Hepatocyte (in vitro differentiated cells): ENCODE measurements at regions not wholly inside any gene's neighbourhood (a gene's known extent, or its start where the extent isn't known, plus 50 kb on each side); places are given as distances from the start of the nearest gene placed in this dataset.

ENCODE experiments used
- EZH2 ChIP-seq: fragments of 200-600 bp; sonication (generic); IDR thresholded peaks from 2 replicates; pipeline ENCODE4 v1.6.1; 2016; ENCODE audit warnings: antibody characterized with exemption, mild to moderate bottlenecking, borderline replicate concordance
- TF ChIP-seq, protein P1 (sequence below): fragments of 200-600 bp; sonication (generic); IDR thresholded peaks from 2 replicates; pipeline ENCODE4 v1.5.1; 2016; ENCODE audit warnings: antibody characterized with exemption, mild to moderate bottlenecking; ENCODE audit not compliant: poor library complexity

- TF ChIP-seq EZH2 = no peak
- TF ChIP-seq, protein P1, sequence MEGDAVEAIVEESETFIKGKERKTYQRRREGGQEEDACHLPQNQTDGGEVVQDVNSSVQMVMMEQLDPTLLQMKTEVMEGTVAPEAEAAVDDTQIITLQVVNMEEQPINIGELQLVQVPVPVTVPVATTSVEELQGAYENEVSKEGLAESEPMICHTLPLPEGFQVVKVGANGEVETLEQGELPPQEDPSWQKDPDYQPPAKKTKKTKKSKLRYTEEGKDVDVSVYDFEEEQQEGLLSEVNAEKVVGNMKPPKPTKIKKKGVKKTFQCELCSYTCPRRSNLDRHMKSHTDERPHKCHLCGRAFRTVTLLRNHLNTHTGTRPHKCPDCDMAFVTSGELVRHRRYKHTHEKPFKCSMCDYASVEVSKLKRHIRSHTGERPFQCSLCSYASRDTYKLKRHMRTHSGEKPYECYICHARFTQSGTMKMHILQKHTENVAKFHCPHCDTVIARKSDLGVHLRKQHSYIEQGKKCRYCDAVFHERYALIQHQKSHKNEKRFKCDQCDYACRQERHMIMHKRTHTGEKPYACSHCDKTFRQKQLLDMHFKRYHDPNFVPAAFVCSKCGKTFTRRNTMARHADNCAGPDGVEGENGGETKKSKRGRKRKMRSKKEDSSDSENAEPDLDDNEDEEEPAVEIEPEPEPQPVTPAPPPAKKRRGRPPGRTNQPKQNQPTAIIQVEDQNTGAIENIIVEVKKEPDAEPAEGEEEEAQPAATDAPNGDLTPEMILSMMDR = no peak
These were observed 106.1 kb downstream of the RIN2 start for GRCh38 chr20:19864130-19864529.
